ENCODE measurements at regions not wholly inside any gene's neighbourhood (a gene's known extent, or its start where the extent isn't known, plus 50 kb on each side); places are given as distances from the start of the nearest gene placed in this dataset.

- Histone ChIP-seq H3K4me1 (ENCODE audit: control insufficient read depth, insufficient read depth, low read length) (peaks cover 4% of the 10 kb centered on the region), H3K36me3 (ENCODE audit: control insufficient read depth, insufficient read depth, low read length) (no peaks in the 10 kb centered on the region), H3K27ac (ENCODE audit: low read length) (no peak overlapping the region), H3K27me3 (ENCODE audit: control insufficient read depth, insufficient read depth, low read length) (no peaks in the 10 kb centered on the region), H3K9me3 (ENCODE audit: control insufficient read depth, insufficient read depth, low read length) (no peaks in the 10 kb centered on the region), H3K4me3 (ENCODE audit: low read length) (no peak overlapping the region)
- H3K27me3 Mint-ChIP-seq (ENCODE audit: low read depth in 2 of 2), result no peaks in the 10 kb centered on the region
- intact Hi-C loops (cut with micrococcal nuclease), result no loop called here
- ATAC-seq (no peak), DNase-seq (no peak)
- H3K4me3 Mint-ChIP-seq, result no peak overlapping the region
- H3K9me3 Mint-ChIP-seq, result no peaks in the 10 kb centered on the region
- H3K4me1 Mint-ChIP-seq, result peaks cover 12 to 15% of the 10 kb centered on the region in 2 donors
- H3K36me3 Mint-ChIP-seq, result no peaks in the 10 kb centered on the region
- 92% methylated on average over 9 of the region's 9 CpGs for WGBS (ENCODE audit: insufficient coverage)
- TF ChIP-seq CTCF (IDR thresholded peaks at IDR 0.05), result no peak
- no peak overlapping the region for H3K27ac Mint-ChIP-seq
These were observed 1063.9 kb upstream of the ACO1 start for GRCh38 chr9:31320494-31320893.

GRCh38 chr9:31321256-31321655 is 1063.2 kb upstream of the ACO1 start:
- Histone ChIP-seq H3K4me3 (ENCODE audit: low read length) (no peak overlapping the region), H3K4me1 (ENCODE audit: control insufficient read depth, insufficient read depth, low read length) (peaks cover 4% of the 10 kb centered on the region), H3K9me3 (ENCODE audit: control insufficient read depth, insufficient read depth, low read length) (no peaks in the 10 kb centered on the region), H3K27ac (ENCODE audit: low read length) (no peak overlapping the region), H3K27me3 (ENCODE audit: control insufficient read depth, insufficient read depth, low read length) (no peaks in the 10 kb centered on the region), H3K36me3 (ENCODE audit: control insufficient read depth, insufficient read depth, low read length) (no peaks in the 10 kb centered on the region)
- 92% methylated on average over 6 of the region's 6 CpGs for WGBS (ENCODE audit: insufficient coverage)
- Mint-ChIP-seq H3K27me3 (ENCODE audit: low read depth in 2 of 2) (no peaks in the 10 kb centered on the region), H3K36me3 (no peaks in the 10 kb centered on the region), H3K4me1 (peaks cover 12 to 15% of the 10 kb centered on the region in 2 donors), H3K4me3 (no peak overlapping the region), H3K9me3 (no peaks in the 10 kb centered on the region), H3K27ac (no peak overlapping the region)
- ATAC-seq (no peak), DNase-seq (no peak)
- intact Hi-C loops (cut with micrococcal nuclease), result no loop called here
- TF ChIP-seq CTCF (IDR thresholded peaks at IDR 0.05), result no peak

- Histone ChIP-seq H3K4me3 (ENCODE audit: low read length) (no peak overlapping the region), H3K36me3 (ENCODE audit: control insufficient read depth, insufficient read depth, low read length) (no peaks in the 10 kb centered on the region), H3K9me3 (ENCODE audit: control insufficient read depth, insufficient read depth, low read length) (no peaks in the 10 kb centered on the region), H3K4me1 (ENCODE audit: control insufficient read depth, insufficient read depth, low read length) (peaks cover 4% of the 10 kb centered on the region), H3K27ac (ENCODE audit: low read length) (no peak overlapping the region), H3K27me3 (ENCODE audit: control insufficient read depth, insufficient read depth, low read length) (no peaks in the 10 kb centered on the region)
- H3K9me3 Mint-ChIP-seq, result no peaks in the 10 kb centered on the region
- DNase-seq (no peak), ATAC-seq (no peak)
- H3K36me3 Mint-ChIP-seq, result no peaks in the 10 kb centered on the region
- H3K27me3 Mint-ChIP-seq (ENCODE audit: low read depth in 2 of 2), result no peaks in the 10 kb centered on the region
- peaks cover 15% of the 10 kb centered on the region in 2 donors for H3K4me1 Mint-ChIP-seq
- H3K27ac Mint-ChIP-seq, result no peak overlapping the region
- no peak overlapping the region for H3K4me3 Mint-ChIP-seq
- no peak for TF ChIP-seq CTCF (IDR thresholded peaks at IDR 0.05)
- intact Hi-C loops (cut with micrococcal nuclease), result no loop called here
- WGBS (ENCODE audit: insufficient coverage), result 93% methylated on average over 3 of the region's 3 CpGs
These were observed 1062.8 kb upstream of the ACO1 start for GRCh38 chr9:31321686-31322085.

- peak in 1 of 2 donors; percentile 48 for DNase-seq
- no peaks in the 10 kb centered on the region for H3K27me3 ChIP-seq (ENCODE audit: control insufficient read depth, insufficient read depth, low read length)
- peaks cover 0 to 2% of the 10 kb centered on the region in 2 donors for H3K27me3 Mint-ChIP-seq (ENCODE audit: low read depth in 2 of 2)
- H3K9me3 Mint-ChIP-seq, result no peaks in the 10 kb centered on the region
- no peaks in the 10 kb centered on the region for H3K36me3 Mint-ChIP-seq
- H3K4me3 Mint-ChIP-seq, result peak overlapping the region; percentile 58
- peak in 2 of 3 donors; percentile 17 to 55 for ATAC-seq
- H3K4me3 ChIP-seq (ENCODE audit: low read length), result no peak overlapping the region
- no peak for TF ChIP-seq CTCF (IDR thresholded peaks at IDR 0.05)
- no peaks in the 10 kb centered on the region for H3K9me3 ChIP-seq (ENCODE audit: control insufficient read depth, insufficient read depth, low read length)
- H3K4me1 ChIP-seq (ENCODE audit: control insufficient read depth, insufficient read depth, low read length), result peaks cover 4% of the 10 kb centered on the region
- WGBS (ENCODE audit: insufficient coverage), result 18% methylated on average over 2 of the region's 2 CpGs
- H3K27ac Mint-ChIP-seq, result peak overlapping the region; percentile 52 to 68
- no peaks in the 10 kb centered on the region for H3K36me3 ChIP-seq (ENCODE audit: control insufficient read depth, insufficient read depth, low read length)
- peaks cover 15 to 21% of the 10 kb centered on the region in 2 donors for H3K4me1 Mint-ChIP-seq
- intact Hi-C loops (cut with micrococcal nuclease), result no loop called here
- H3K27ac ChIP-seq (ENCODE audit: low read length), result peak overlapping the region; percentile 28
These were observed 1060.6 kb upstream of the ACO1 start for GRCh38 chr9:31323726-31324444.
